ENCODE measurements at regions not wholly inside any gene's neighbourhood (a gene's known extent, or its start where the extent isn't known, plus 50 kb on each side); places are given as distances from the start of the nearest gene placed in this dataset.

GRCh38 chr4:153142700-153143438 lies 61.4 kb upstream of the TRIM2 start:
- no peaks in the 10 kb centered on the region for H3K4me1 Mint-ChIP-seq
- no peaks in the 10 kb centered on the region for H3K9me3 Mint-ChIP-seq
- no peak overlapping the region for H3K27ac Mint-ChIP-seq
- peak; percentile 75 for DNase-seq
- no peak overlapping the region for H3K4me3 Mint-ChIP-seq
- peaks cover 27% of the 10 kb centered on the region for H3K27me3 Mint-ChIP-seq
- H3K36me3 Mint-ChIP-seq = no peaks in the 10 kb centered on the region
- CTCF ChIA-PET = interaction anchor here (0.6 to 2.4 kb wide), 32 partner anchors 9 to 607 kb away, joined by 3 to 20 read pairs (median 3); partner anchors contain the start of gene MND1

- Mint-ChIP-seq H3K4me1 (no peaks in the 10 kb centered on the region), H3K4me3 (no peak overlapping the region), H3K27ac (no peak overlapping the region), H3K36me3 (no peaks in the 10 kb centered on the region), H3K27me3 (peaks cover 34% of the 10 kb centered on the region), H3K9me3 (no peaks in the 10 kb centered on the region)
- CTCF ChIA-PET = interaction anchor here (0.7 to 2.4 kb wide), 26 partner anchors 8 to 606 kb away, joined by 3 to 20 read pairs (median 4); partner anchors contain the start of gene MND1
- DNase-seq = no peak
These were observed 60.5 kb upstream of the TRIM2 start for GRCh38 chr4:153143527-153144348.

GRCh38 chr4:153146031-153146430 lies 58.2 kb upstream of the TRIM2 start:
- Mint-ChIP-seq H3K36me3 (no peaks in the 10 kb centered on the region), H3K4me1 (no peaks in the 10 kb centered on the region), H3K27me3 (peaks cover 48% of the 10 kb centered on the region), H3K4me3 (no peak overlapping the region), H3K27ac (no peak overlapping the region), H3K9me3 (no peaks in the 10 kb centered on the region)
- CTCF ChIA-PET = interaction anchor here (0.9 to 1.2 kb wide), 3 partner anchors 12 to 233 kb away, joined by 3 to 6 read pairs (median 3); no protein-coding TSS in a partner anchor
- no peak for DNase-seq

- CTCF ChIA-PET = interaction anchor here (0.7 to 1.2 kb wide), 4 partner anchors 11 to 603 kb away, joined by 3 to 6 read pairs (median 3); no protein-coding TSS in a partner anchor
These were observed 57.3 kb upstream of the TRIM2 start for GRCh38 chr4:153146961-153147360.

GRCh38 chr4:153148791-153149190 lies 55.5 kb upstream of the TRIM2 start:
- no peak for DNase-seq
- CTCF ChIA-PET = interaction anchor here (0.7 kb wide), 1 partner anchor 29 kb away, joined by 3 read pairs; no protein-coding TSS in a partner anchor
- no peak overlapping the region for H3K27ac Mint-ChIP-seq
- H3K4me1 Mint-ChIP-seq = peaks cover 21% of the 10 kb centered on the region
- no peaks in the 10 kb centered on the region for H3K36me3 Mint-ChIP-seq
- no peak overlapping the region for H3K4me3 Mint-ChIP-seq
- H3K9me3 Mint-ChIP-seq = no peaks in the 10 kb centered on the region
- peaks cover 55% of the 10 kb centered on the region for H3K27me3 Mint-ChIP-seq

More at GRCh38 chr4:153146961-153147360, 57.3 kb upstream of the TRIM2 start:
- Mint-ChIP-seq H3K36me3 (no peaks in the 10 kb centered on the region), H3K4me1 (peaks cover 4% of the 10 kb centered on the region), H3K27me3 (peaks cover 47% of the 10 kb centered on the region), H3K4me3 (no peak overlapping the region), H3K27ac (no peak overlapping the region), H3K9me3 (no peaks in the 10 kb centered on the region)
- no peak for DNase-seq

GRCh38 chr4:153151535-153152455 lies 52.4 kb upstream of the TRIM2 start:
- CTCF ChIA-PET = interaction anchor here (1.1 to 1.8 kb wide), 3 partner anchors 9 to 491 kb away, joined by 3 to 5 read pairs (median 3); no protein-coding TSS in a partner anchor
- no peaks in the 10 kb centered on the region for H3K9me3 Mint-ChIP-seq
- DNase-seq = peak; percentile 40
- peaks cover 46% of the 10 kb centered on the region for H3K4me1 Mint-ChIP-seq
- no peak overlapping the region for H3K4me3 Mint-ChIP-seq
- H3K27me3 Mint-ChIP-seq = peaks cover 70% of the 10 kb centered on the region
- H3K27ac Mint-ChIP-seq = no peak overlapping the region
- H3K36me3 Mint-ChIP-seq = no peaks in the 10 kb centered on the region

GRCh38 chr4:153152501-153153338 lies 51.5 kb upstream of the TRIM2 start:
- Mint-ChIP-seq H3K27ac (peak overlapping the region; percentile 80), H3K27me3 (peaks cover 77% of the 10 kb centered on the region), H3K4me1 (peaks cover 46% of the 10 kb centered on the region), H3K36me3 (no peaks in the 10 kb centered on the region), H3K4me3 (peak overlapping the region; percentile 82), H3K9me3 (no peaks in the 10 kb centered on the region)
- CTCF ChIA-PET = interaction anchor here (1.1 to 1.8 kb wide), 4 partner anchors 10 to 490 kb away, joined by 3 to 5 read pairs (median 3); no protein-coding TSS in a partner anchor
- peak; percentile 75 for DNase-seq

- H3K4me1 Mint-ChIP-seq = peaks cover 46% of the 10 kb centered on the region
- CTCF ChIA-PET = interaction anchor here (1.1 to 1.5 kb wide), 3 partner anchors 28 to 490 kb away, joined by 3 read pairs; no protein-coding TSS in a partner anchor
- H3K9me3 Mint-ChIP-seq = no peaks in the 10 kb centered on the region
- DNase-seq = peak; percentile 87
- H3K27ac Mint-ChIP-seq = peak overlapping the region; percentile 80
- no peaks in the 10 kb centered on the region for H3K36me3 Mint-ChIP-seq
- peaks cover 71% of the 10 kb centered on the region for H3K27me3 Mint-ChIP-seq
- H3K4me3 Mint-ChIP-seq = peak overlapping the region; percentile 82
These were observed 50.8 kb upstream of the TRIM2 start for GRCh38 chr4:153153339-153153871.

- H3K27ac Mint-ChIP-seq = peak overlapping the region; percentile 80
- no peaks in the 10 kb centered on the region for H3K36me3 Mint-ChIP-seq
- H3K4me3 Mint-ChIP-seq = peak overlapping the region; percentile 82
- H3K27me3 Mint-ChIP-seq = peaks cover 66% of the 10 kb centered on the region
- peaks cover 47% of the 10 kb centered on the region for H3K4me1 Mint-ChIP-seq
- H3K9me3 Mint-ChIP-seq = no peaks in the 10 kb centered on the region
- CTCF ChIA-PET = interaction anchor here (1.4 kb wide), 1 partner anchor 28 kb away, joined by 3 read pairs; no protein-coding TSS in a partner anchor
- DNase-seq = no peak
These were observed 50.0 kb upstream of the TRIM2 start for GRCh38 chr4:153154007-153154975.
